HL-60 (cell line): ENCODE measurements at regions not wholly inside any gene's neighbourhood (a gene's known extent, or its start where the extent isn't known, plus 50 kb on each side); places are given as distances from the start of the nearest gene placed in this dataset.
A peak's percentile ranks its signal among the peaks of the same experiment; 100 is the strongest.

ENCODE experiments used
- DNase-seq, 2 experiments: peaks; one replicate each; pipeline ENCODE4 v3.0.0-alpha.2; 2010 to 2020; ENCODE audit warnings: low read depth in 1 of 2, low spot score in 1 of 2
- H3K27ac ChIP-seq: fragments of 250-450 bp; sonication (Bioruptor Pico); replicated peaks from 2 replicates; pipeline ENCODE4 v1.5.1; 2020; ENCODE audit warnings: mild to moderate bottlenecking, moderate library complexity
- H3K27me3 ChIP-seq: fragments of 250-450 bp; sonication (Bioruptor Pico); 2 replicates; pipeline ENCODE4 v1.5.1; 2021; ENCODE audit warnings: mild to moderate bottlenecking, moderate library complexity; ENCODE audit not compliant: insufficient read depth, poor library complexity, severe bottlenecking
- H3K4me3 ChIP-seq: replicated peaks from 2 replicates; pipeline ENCODE4 v1.5.1; 2011; ENCODE audit warnings: mild to moderate bottlenecking, control low read depth, low read length; ENCODE audit not compliant: insufficient read depth
- GABPA ChIP-seq: IDR thresholded peaks from 2 replicates; pipeline ENCODE4 v1.6.1; 2012; ENCODE audit warnings: low read depth
- POLR2AphosphoS5 ChIP-seq: IDR thresholded peaks from 2 replicates; pipeline ENCODE4 v1.6.1; 2012; ENCODE audit warnings: low read depth
- SPI1 ChIP-seq: IDR thresholded peaks from 2 replicates; pipeline ENCODE4 v1.6.1; 2012; ENCODE audit warnings: low read depth, mild to moderate bottlenecking, borderline replicate concordance
- TF ChIP-seq, protein P1 (sequence below): IDR thresholded peaks from 2 replicates; pipeline ENCODE4 v1.6.1; 2012; ENCODE audit warnings: low read depth; ENCODE audit not compliant: insufficient replicate concordance
- TF ChIP-seq, protein P2 (sequence below): IDR thresholded peaks from one replicate; pipeline ENCODE4 v1.5.1; 2011; ENCODE audit warnings: low read length, control low read depth, inconsistent platforms; ENCODE audit not compliant: insufficient read depth

DNA sequence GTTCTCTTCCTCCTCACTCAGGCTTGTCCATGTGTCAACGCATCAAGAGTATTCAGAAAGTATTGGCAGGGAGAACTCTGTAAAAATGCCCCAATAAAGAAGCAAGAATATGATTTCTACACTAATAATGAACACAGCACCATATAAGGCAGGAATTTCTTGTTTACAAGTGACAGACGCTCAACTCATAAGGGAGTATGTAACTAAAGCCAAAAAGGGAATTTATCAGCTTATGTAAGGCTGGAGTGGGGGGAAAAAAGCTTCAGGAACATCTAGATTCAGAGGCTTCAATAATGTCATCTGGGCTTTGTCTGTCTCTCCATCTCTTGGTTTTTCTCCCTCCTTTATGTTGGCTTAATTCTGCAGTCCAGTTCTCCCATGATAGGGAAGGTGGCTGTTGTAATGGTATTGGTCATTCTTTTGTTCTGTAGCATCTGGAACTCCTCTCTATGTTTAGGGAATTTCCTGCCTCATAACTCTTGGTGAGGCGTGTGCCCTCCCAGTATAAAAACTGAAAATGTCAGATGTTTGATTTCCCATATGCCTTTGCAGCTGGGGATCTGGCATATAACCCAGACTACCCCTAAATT, 125.1 kb upstream of the COL21A1 start:
- no peaks in the 10 kb centered on the region for H3K27me3 ChIP-seq
- TF ChIP-seq, protein P1, sequence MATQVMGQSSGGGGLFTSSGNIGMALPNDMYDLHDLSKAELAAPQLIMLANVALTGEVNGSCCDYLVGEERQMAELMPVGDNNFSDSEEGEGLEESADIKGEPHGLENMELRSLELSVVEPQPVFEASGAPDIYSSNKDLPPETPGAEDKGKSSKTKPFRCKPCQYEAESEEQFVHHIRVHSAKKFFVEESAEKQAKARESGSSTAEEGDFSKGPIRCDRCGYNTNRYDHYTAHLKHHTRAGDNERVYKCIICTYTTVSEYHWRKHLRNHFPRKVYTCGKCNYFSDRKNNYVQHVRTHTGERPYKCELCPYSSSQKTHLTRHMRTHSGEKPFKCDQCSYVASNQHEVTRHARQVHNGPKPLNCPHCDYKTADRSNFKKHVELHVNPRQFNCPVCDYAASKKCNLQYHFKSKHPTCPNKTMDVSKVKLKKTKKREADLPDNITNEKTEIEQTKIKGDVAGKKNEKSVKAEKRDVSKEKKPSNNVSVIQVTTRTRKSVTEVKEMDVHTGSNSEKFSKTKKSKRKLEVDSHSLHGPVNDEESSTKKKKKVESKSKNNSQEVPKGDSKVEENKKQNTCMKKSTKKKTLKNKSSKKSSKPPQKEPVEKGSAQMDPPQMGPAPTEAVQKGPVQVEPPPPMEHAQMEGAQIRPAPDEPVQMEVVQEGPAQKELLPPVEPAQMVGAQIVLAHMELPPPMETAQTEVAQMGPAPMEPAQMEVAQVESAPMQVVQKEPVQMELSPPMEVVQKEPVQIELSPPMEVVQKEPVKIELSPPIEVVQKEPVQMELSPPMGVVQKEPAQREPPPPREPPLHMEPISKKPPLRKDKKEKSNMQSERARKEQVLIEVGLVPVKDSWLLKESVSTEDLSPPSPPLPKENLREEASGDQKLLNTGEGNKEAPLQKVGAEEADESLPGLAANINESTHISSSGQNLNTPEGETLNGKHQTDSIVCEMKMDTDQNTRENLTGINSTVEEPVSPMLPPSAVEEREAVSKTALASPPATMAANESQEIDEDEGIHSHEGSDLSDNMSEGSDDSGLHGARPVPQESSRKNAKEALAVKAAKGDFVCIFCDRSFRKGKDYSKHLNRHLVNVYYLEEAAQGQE, result no peak
- TF ChIP-seq GABPA (no peak), POLR2AphosphoS5 (no peak), SPI1 (no peak)
- TF ChIP-seq, protein P2, sequence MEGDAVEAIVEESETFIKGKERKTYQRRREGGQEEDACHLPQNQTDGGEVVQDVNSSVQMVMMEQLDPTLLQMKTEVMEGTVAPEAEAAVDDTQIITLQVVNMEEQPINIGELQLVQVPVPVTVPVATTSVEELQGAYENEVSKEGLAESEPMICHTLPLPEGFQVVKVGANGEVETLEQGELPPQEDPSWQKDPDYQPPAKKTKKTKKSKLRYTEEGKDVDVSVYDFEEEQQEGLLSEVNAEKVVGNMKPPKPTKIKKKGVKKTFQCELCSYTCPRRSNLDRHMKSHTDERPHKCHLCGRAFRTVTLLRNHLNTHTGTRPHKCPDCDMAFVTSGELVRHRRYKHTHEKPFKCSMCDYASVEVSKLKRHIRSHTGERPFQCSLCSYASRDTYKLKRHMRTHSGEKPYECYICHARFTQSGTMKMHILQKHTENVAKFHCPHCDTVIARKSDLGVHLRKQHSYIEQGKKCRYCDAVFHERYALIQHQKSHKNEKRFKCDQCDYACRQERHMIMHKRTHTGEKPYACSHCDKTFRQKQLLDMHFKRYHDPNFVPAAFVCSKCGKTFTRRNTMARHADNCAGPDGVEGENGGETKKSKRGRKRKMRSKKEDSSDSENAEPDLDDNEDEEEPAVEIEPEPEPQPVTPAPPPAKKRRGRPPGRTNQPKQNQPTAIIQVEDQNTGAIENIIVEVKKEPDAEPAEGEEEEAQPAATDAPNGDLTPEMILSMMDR, result no peak
- no peak overlapping the region for H3K27ac ChIP-seq
- DNase-seq, result no peak
- no peak overlapping the region for H3K4me3 ChIP-seq

DNA sequence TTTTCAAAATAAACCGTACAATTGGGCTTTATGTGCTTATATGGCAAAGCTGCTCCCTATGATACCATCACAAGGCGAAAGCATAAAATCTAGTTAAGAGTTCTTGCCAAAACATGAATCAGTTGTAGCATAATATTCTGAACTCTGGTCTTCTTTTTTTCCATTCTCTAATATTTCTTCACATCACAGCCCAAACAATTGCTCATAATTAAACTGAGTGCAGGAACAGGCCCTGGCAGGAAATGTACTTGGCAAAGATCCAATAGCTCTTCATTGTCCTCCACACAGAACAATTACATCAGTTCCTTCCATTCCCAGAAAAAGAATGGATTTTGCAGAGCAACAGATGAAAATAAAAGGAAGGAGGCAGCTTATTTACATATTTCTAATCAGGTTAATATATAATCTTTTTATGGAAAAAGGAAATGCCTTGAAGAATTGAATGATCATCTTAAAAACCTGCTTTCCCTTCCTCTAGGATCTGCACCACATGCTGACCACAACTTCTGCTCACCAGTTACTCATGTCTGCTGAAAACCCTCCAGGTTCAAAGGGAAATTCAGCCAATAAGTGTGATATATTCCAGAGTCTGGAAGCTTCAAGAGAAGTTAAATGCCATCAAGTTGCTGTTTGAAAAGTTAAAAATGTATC, 123.3 kb upstream of the COL21A1 start:
- no peaks in the 10 kb centered on the region for H3K27me3 ChIP-seq
- DNase-seq, result peak in 1 of 2 experiments; percentile 39
- no peak overlapping the region for H3K27ac ChIP-seq
- TF ChIP-seq SPI1, result peak; percentile 70; the same call in 1 of the 2 replicates
- TF ChIP-seq, protein P1, result no peak
- H3K4me3 ChIP-seq, result no peak overlapping the region

GRCh38 chr6:56370127-56370540, 122.8 kb upstream of the COL21A1 start:
- no peak overlapping the region for H3K4me3 ChIP-seq

DNA sequence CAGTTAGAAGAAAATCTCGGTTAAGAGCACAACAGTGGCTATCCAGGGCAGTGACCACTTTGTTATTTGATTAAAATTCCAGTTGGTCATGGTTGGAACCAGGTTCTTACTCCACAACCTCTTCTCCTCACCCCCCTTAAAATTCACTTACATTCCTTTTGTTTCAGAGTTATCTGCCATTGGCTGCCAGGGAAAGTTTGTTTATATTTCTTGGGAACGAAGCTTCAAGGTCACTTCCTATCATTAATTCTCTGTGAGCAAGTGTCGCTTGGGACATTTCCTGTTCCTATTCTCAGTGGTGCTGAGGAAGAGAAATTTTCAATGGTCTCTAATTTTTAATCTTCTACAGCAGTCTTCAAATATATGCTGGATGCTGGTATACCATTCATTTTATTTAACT, 121.1 kb upstream of the COL21A1 start:
- Histone ChIP-seq H3K27me3 (no peaks in the 10 kb centered on the region), H3K4me3 (no peak overlapping the region), H3K27ac (no peak overlapping the region)
- no peak for DNase-seq
- TF ChIP-seq, protein P2, result no peak
- no peak for TF ChIP-seq GABPA
- TF ChIP-seq POLR2AphosphoS5, result no peak
- TF ChIP-seq SPI1, result no peak
- TF ChIP-seq, protein P1, result no peak

More at GRCh38 chr6:56370127-56370540, 122.8 kb upstream of the COL21A1 start:
- no peak for DNase-seq
- TF ChIP-seq, protein P2, result no peak
- no peak for TF ChIP-seq POLR2AphosphoS5
- no peak for TF ChIP-seq GABPA
- H3K27me3 ChIP-seq, result no peaks in the 10 kb centered on the region
- no peak overlapping the region for H3K27ac ChIP-seq
